OCI-LY7 (cell line): ENCODE measurements at regions not wholly inside any gene's neighbourhood (a gene's known extent, or its start where the extent isn't known, plus 50 kb on each side); places are given as distances from the start of the nearest gene placed in this dataset.

Source experiments
- BruUV-seq: library from RNA; stranded (reverse); fragments of 400-500 nt; replicated peaks from 2 replicates; lab custom pipeline; 2021; lab: Mats Ljungman, UMichigan
- CTCF ChIA-PET: fragments of 300-600 bp; sonication (Branson Sonifier 250); formaldehyde crosslinking; loops from one replicate; lab custom pipeline; 2022; ENCODE audit warnings: antibody characterized with exemption; ENCODE audit not compliant: unreplicated experiment; lab: Charles Lee
- POLR2A ChIA-PET: fragments of 300-600 bp; sonication (Branson Sonifier 250); formaldehyde crosslinking; loops from one replicate; lab custom pipeline; 2022; ENCODE audit warnings: antibody characterized with exemption; lab: Charles Lee
- DNase-seq: peaks from one replicate; pipeline ENCODE4 v3.0.0-alpha.2; 2015; ENCODE audit warnings: low spot score
- H2AFZ ChIP-seq: fragments of 200-600 bp; sonication (generic), shearing (Covaris generic); 2 replicates; pipeline ENCODE4 v1.6.1; 2014; ENCODE audit warnings: mild to moderate bottlenecking, antibody characterized with exemption, low read length, moderate library complexity
- H3K27ac ChIP-seq: fragments of 200-600 bp; sonication (generic); 2 replicates; pipeline ENCODE4 v1.5.1; 2014; ENCODE audit warnings: mixed run types, low read depth, mild to moderate bottlenecking, moderate library complexity, low read length, inconsistent platforms; ENCODE audit not compliant: poor library complexity, severe bottlenecking
- H3K36me3 ChIP-seq: fragments of 200-600 bp; sonication (generic); 2 replicates; pipeline ENCODE4 v1.6.1; 2014; ENCODE audit warnings: mild to moderate bottlenecking, antibody characterized with exemption, low read length, moderate library complexity, mixed read lengths; ENCODE audit not compliant: insufficient read depth
- H3K4me1 ChIP-seq: fragments of 200-600 bp; sonication (generic); 2 replicates; pipeline ENCODE4 v1.5.1; 2014; ENCODE audit warnings: mild to moderate bottlenecking, low read length; ENCODE audit not compliant: insufficient read depth, poor library complexity, severe bottlenecking
- H3K4me2 ChIP-seq: fragments of 200-600 bp; sonication (generic); 2 replicates; pipeline ENCODE4 v1.6.1; 2014; ENCODE audit warnings: mild to moderate bottlenecking, low read length
- H3K4me3 ChIP-seq: fragments of 200-600 bp; sonication (generic); 2 replicates; pipeline ENCODE4 v1.5.1; 2014; ENCODE audit warnings: mild to moderate bottlenecking, low read depth, low read length; ENCODE audit not compliant: poor library complexity, severe bottlenecking
- H3K79me2 ChIP-seq: fragments of 200-600 bp; sonication (generic); 2 replicates; pipeline ENCODE4 v1.6.1; 2016; ENCODE audit warnings: low read depth, mild to moderate bottlenecking, low read length, moderate library complexity, mixed read lengths; ENCODE audit not compliant: insufficient read depth
- H3K9me2 ChIP-seq: fragments of 200-600 bp; sonication (generic); 2 replicates; pipeline ENCODE4 v1.6.1; 2016; ENCODE audit warnings: mild to moderate bottlenecking, low read length, mixed read lengths; ENCODE audit not compliant: insufficient read depth
- H3K9me3 ChIP-seq: fragments of 200-600 bp; sonication (generic); 2 replicates; pipeline ENCODE4 v1.6.1; 2014; ENCODE audit warnings: mild to moderate bottlenecking, mixed run types, low read length, mixed read lengths
- H4K20me1 ChIP-seq: fragments of 200-600 bp; sonication (generic); 2 replicates; pipeline ENCODE4 v1.6.1; 2014; ENCODE audit warnings: mild to moderate bottlenecking, antibody characterized with exemption, low read length, moderate library complexity, mixed read lengths; ENCODE audit not compliant: insufficient read depth
- EZH2phosphoT487 ChIP-seq: fragments of 200-600 bp; sonication (generic); IDR thresholded peaks from 2 replicates; pipeline ENCODE4 v1.6.1; 2018; ENCODE audit warnings: low read depth, borderline replicate concordance, mild to moderate bottlenecking, mixed run types, antibody characterized with exemption, low read length, moderate library complexity, mixed read lengths
- intact Hi-C: fragments of 100-400 bp; cut with micrococcal nuclease; formaldehyde crosslinking; loops from one replicate; pipeline ENCODE4 v1.10.0; 2022; ENCODE audit not compliant: unreplicated experiment
- TF ChIP-seq, protein P1 (sequence below): fragments of 200-600 bp; sonication (generic); conservative IDR thresholded peaks from 2 replicates; pipeline ENCODE4 v1.5.1; 2014; ENCODE audit warnings: mild to moderate bottlenecking, antibody characterized with exemption, low read length, moderate library complexity, mixed read lengths

DNA sequence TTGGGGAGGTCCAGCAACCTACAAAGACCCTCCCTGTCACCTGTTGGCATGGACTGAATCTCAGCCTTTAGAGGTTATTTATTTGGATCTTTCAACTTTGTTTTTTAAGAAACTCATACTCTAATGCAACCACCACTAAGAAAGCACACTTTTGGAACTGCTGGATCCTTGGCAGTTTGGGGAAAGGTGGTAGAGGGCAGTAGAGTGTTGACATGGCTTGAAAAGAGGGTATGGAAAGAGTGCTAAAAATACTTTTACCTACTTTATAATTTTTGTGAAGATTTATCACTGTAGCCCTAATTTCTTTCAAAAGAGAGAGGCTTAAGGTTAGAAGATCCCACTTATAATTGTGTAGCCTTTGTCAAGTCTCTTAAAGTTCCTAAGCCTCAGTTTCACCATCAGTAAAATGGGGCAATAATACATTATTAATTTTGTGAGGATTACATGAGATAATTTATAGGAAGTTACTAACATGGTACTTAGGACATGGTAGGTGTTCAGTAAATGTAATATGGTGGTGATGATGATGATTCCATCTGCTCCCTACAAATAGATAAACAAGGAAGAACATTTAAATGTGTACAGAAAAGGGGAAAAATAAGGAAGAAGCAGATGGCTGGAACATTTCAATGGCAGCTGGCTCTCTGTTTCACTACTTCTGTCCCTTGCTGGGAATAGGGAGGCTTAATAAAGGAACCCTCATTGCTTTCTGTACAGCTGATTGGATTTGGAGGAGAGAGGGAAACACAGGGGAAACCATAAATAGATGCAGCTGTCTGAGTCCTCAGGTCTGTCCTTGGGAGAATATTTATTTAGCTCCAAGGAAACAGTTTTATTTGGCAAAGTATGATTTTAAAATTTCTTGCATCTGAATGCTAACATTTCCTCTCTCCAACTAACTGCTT is 208.4 kb upstream of the ADAMTS9 start:
- POLR2A ChIA-PET = no interaction called here
- Histone ChIP-seq H3K9me3 (no peaks in the 10 kb centered on the region), H3K4me3 (no peak overlapping the region), H4K20me1 (no peaks in the 10 kb centered on the region), H3K79me2 (no peaks in the 10 kb centered on the region), H3K4me2 (no peak overlapping the region), H3K27ac (no peak overlapping the region), H2AFZ (no peak overlapping the region), H3K36me3 (no peaks in the 10 kb centered on the region), H3K9me2 (no peaks in the 10 kb centered on the region), H3K4me1 (no peaks in the 10 kb centered on the region)
- BruUV-seq = no TSS peak
- TF ChIP-seq EZH2phosphoT487 = no peak
- TF ChIP-seq, protein P1, sequence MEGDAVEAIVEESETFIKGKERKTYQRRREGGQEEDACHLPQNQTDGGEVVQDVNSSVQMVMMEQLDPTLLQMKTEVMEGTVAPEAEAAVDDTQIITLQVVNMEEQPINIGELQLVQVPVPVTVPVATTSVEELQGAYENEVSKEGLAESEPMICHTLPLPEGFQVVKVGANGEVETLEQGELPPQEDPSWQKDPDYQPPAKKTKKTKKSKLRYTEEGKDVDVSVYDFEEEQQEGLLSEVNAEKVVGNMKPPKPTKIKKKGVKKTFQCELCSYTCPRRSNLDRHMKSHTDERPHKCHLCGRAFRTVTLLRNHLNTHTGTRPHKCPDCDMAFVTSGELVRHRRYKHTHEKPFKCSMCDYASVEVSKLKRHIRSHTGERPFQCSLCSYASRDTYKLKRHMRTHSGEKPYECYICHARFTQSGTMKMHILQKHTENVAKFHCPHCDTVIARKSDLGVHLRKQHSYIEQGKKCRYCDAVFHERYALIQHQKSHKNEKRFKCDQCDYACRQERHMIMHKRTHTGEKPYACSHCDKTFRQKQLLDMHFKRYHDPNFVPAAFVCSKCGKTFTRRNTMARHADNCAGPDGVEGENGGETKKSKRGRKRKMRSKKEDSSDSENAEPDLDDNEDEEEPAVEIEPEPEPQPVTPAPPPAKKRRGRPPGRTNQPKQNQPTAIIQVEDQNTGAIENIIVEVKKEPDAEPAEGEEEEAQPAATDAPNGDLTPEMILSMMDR = no peak
- intact Hi-C loops = no loop called here
- no peak for DNase-seq
- CTCF ChIA-PET = no interaction called here

GRCh38 chr3:64895106-64895990 is 207.5 kb upstream of the ADAMTS9 start:
- no peaks in the 10 kb centered on the region for H3K4me1 ChIP-seq
- no TSS peak for BruUV-seq
- no peaks in the 10 kb centered on the region for H3K9me2 ChIP-seq

More at GRCh38 chr3:64895106-64895990, 207.5 kb upstream of the ADAMTS9 start:
- Histone ChIP-seq H3K27ac (no peak overlapping the region), H4K20me1 (no peaks in the 10 kb centered on the region), H3K79me2 (no peaks in the 10 kb centered on the region), H3K4me2 (no peak overlapping the region), H3K4me3 (no peak overlapping the region), H3K36me3 (no peaks in the 10 kb centered on the region), H3K9me3 (no peaks in the 10 kb centered on the region), H2AFZ (no peak overlapping the region)
- POLR2A ChIA-PET = interaction anchor here (0.6 kb wide), 1 partner anchor 159 kb away, joined by 3 read pairs; no protein-coding TSS in a partner anchor
- no peak for DNase-seq
- TF ChIP-seq, protein P1 = no peak
- no peak for TF ChIP-seq EZH2phosphoT487
- intact Hi-C loops = no loop called here
- CTCF ChIA-PET = no interaction called here
